ENCODE measurements at regions not wholly inside any gene's neighbourhood (a gene's known extent, or its start where the extent isn't known, plus 50 kb on each side); places are given as distances from the start of the nearest gene placed in this dataset.

GRCh38 chr14:95034788-95035187 is 122.5 kb downstream of the DICER1 start:
- DNase-seq = peak; percentile 63

- peak; percentile 38 for DNase-seq
Measured at GRCh38 chr14:95033682-95034632, 123.4 kb downstream of the DICER1 start.

- no peak for DNase-seq
Measured at GRCh38 chr14:95033031-95033430, 124.3 kb downstream of the DICER1 start.

- no peak for DNase-seq
Measured at GRCh38 chr14:95026851-95027463, 130.4 kb downstream of the DICER1 start.

GRCh38 chr14:95025941-95026340 is 131.4 kb downstream of the DICER1 start:
- no peak for DNase-seq

- no peak for DNase-seq
Measured at GRCh38 chr14:95025218-95025617, 132.1 kb downstream of the DICER1 start.

GRCh38 chr14:95024380-95024779 is 132.9 kb downstream of the DICER1 start:
- DNase-seq = no peak

- DNase-seq = no peak
Measured at GRCh38 chr14:95023886-95024285, 133.4 kb downstream of the DICER1 start.

GRCh38 chr14:95023115-95023514 is 134.2 kb downstream of the DICER1 start:
- no peak for DNase-seq

GRCh38 chr14:95021588-95021987 is 135.7 kb downstream of the DICER1 start:
- DNase-seq = no peak

- DNase-seq = no peak
Measured at GRCh38 chr14:95018821-95019220, 138.5 kb downstream of the DICER1 start.

- no peak for DNase-seq
Measured at GRCh38 chr14:95015046-95015445, 142.3 kb downstream of the DICER1 start.

- DNase-seq = no peak
Measured at GRCh38 chr14:95014036-95014435, 143.3 kb downstream of the DICER1 start.

- DNase-seq = no peak
Measured at GRCh38 chr14:95011445-95012006, 145.8 kb downstream of the DICER1 start.

GRCh38 chr14:95008445-95009217 is 148.7 kb downstream of the DICER1 start:
- DNase-seq = no peak

GRCh38 chr14:95007921-95008320 is 149.4 kb downstream of the DICER1 start:
- DNase-seq = no peak

GRCh38 chr14:95006479-95006878 is 150.8 kb downstream of the DICER1 start:
- no peak for DNase-seq

- DNase-seq = no peak
Measured at GRCh38 chr14:95006051-95006450, 151.3 kb downstream of the DICER1 start.

- no peak for DNase-seq
Measured at GRCh38 chr14:95003099-95003960, 154.0 kb downstream of the DICER1 start.

- no peak for DNase-seq
Measured at GRCh38 chr14:94998685-94999084, 158.6 kb downstream of the DICER1 start.

- DNase-seq = no peak
Measured at GRCh38 chr14:94998110-94998509, 159.2 kb downstream of the DICER1 start.

- no peak for DNase-seq
Measured at GRCh38 chr14:94995551-94995950, 161.8 kb downstream of the DICER1 start.
